ENCODE measurements at regions not wholly inside any gene's neighbourhood (a gene's known extent, or its start where the extent isn't known, plus 50 kb on each side); places are given as distances from the start of the nearest gene placed in this dataset.

GRCh38 chr2:8453904-8454302, 228.0 kb upstream of the ID2 start:
- Histone ChIP-seq H3K27ac (no peak overlapping the region), H3K9me3 (no peaks in the 10 kb centered on the region), H3K36me3 (no peaks in the 10 kb centered on the region), H3K4me3 (no peak overlapping the region), H3K27me3 (no peaks in the 10 kb centered on the region), H3K4me1 (peaks cover 8 to 11% (median 9%) of the 10 kb centered on the region in 3 donors)
- intact Hi-C loops (cut with DNase I), result no loop called here
- no peak for TF ChIP-seq CTCF (IDR thresholded peaks at IDR 0.05)
- FAIRE-seq (no peak), DNase-seq (no peak), ATAC-seq (no peak)
- 80 to 97% methylated on average over 12 of the region's 12 CpGs for WGBS, 2 donors

GRCh38 chr2:8454797-8455196, 227.1 kb upstream of the ID2 start:
- FAIRE-seq (no peak), DNase-seq (no peak), ATAC-seq (no peak)
- no peak overlapping the region for H3K27ac ChIP-seq
- H3K9me3 ChIP-seq, result no peaks in the 10 kb centered on the region
- TF ChIP-seq CTCF (IDR thresholded peaks at IDR 0.05), result no peak
- no peak overlapping the region for H3K4me3 ChIP-seq
- intact Hi-C loops (cut with DNase I), result no loop called here
- WGBS, 2 donors, result 89 to 91% methylated on average over 6 of the region's 6 CpGs
- no peaks in the 10 kb centered on the region for H3K36me3 ChIP-seq
- H3K4me1 ChIP-seq, result peaks cover 8 to 11% (median 11%) of the 10 kb centered on the region in 3 donors
- no peaks in the 10 kb centered on the region for H3K27me3 ChIP-seq

- Histone ChIP-seq H3K27ac (no peak overlapping the region), H3K4me1 (peaks cover 8 to 11% (median 11%) of the 10 kb centered on the region in 3 donors), H3K36me3 (no peaks in the 10 kb centered on the region), H3K4me3 (no peak overlapping the region), H3K9me3 (no peaks in the 10 kb centered on the region), H3K27me3 (no peaks in the 10 kb centered on the region)
- DNase-seq, result no peak
- no peak for ATAC-seq
- 90 to 94% methylated on average over 23 of the region's 23 CpGs for WGBS, 2 donors
- TF ChIP-seq CTCF (IDR thresholded peaks at IDR 0.05), result no peak
- intact Hi-C loops (cut with DNase I), result no loop called here
- FAIRE-seq, result no peak
Measured at GRCh38 chr2:8455236-8456150, 226.4 kb upstream of the ID2 start.

GRCh38 chr2:8456151-8457091, 225.4 kb upstream of the ID2 start:
- DNase-seq (peak in 2 of 6 donors; percentile 24 to 68), FAIRE-seq (no peak), ATAC-seq (no peak)
- 86 to 87% methylated on average over 41 of the region's 41 CpGs for WGBS, 2 donors
- Histone ChIP-seq H3K9me3 (no peaks in the 10 kb centered on the region), H3K4me1 (peaks cover 8 to 11% (median 11%) of the 10 kb centered on the region in 3 donors), H3K27ac (peak overlapping the region in 3 of 4 donors; percentile 33 to 51 (median 51)), H3K36me3 (no peaks in the 10 kb centered on the region), H3K4me3 (peak overlapping the region in 1 of 4 donors; percentile 20), H3K27me3 (no peaks in the 10 kb centered on the region)
- TF ChIP-seq CTCF (IDR thresholded peaks at IDR 0.05), result no peak
- intact Hi-C loops (cut with DNase I), result no loop called here
